ENCODE measurements at regions not wholly inside any gene's neighbourhood (a gene's known extent, or its start where the extent isn't known, plus 50 kb on each side); places are given as distances from the start of the nearest gene placed in this dataset.

DNA sequence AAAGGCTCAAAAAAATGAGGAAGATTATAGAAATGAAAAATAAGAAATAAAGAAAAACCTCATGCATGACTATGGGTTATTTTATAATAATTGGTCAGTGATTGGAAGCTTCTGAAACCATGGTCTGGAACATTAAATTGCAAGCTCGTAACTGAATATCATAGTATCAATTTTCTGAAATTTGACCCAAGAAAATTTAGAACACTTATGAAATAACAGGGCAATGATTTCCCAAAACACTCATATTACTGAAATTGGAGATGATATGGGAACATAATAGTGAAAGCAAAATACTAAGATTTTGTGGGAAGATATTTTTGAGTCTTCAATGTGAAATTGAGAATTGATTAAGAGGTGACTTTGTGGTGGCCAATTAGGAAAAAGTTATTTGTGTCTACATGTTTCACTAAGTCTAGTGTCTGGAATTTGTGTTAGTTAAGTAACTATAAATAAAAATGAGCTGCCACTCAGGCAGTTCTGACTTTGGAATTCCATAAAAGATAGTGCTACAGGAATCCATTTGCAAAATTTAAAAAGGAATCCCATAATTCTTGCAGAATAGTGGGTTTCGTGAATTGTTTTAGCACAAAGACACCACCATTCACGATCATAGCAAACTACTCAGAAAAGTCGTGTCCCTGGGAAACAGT lies 603.0 kb downstream of the LMO7 start:
- no peak overlapping the region for H3K27ac ChIP-seq (replicated peaks)
- no peaks in the 10 kb centered on the region for H3K27me3 ChIP-seq (ENCODE audit: insufficient read depth, poor library complexity, severe bottlenecking)
- no peak for DNase-seq (ENCODE audit: low read depth in 1 of 2, low spot score in 1 of 2)
- TF ChIP-seq SPI1 (IDR thresholded peaks at IDR 0.05; ENCODE audit: borderline replicate concordance, low read depth) (no peak), POLR2AphosphoS5 (IDR thresholded peaks at IDR 0.05; ENCODE audit: low read depth) (no peak), GABPA (IDR thresholded peaks at IDR 0.05; ENCODE audit: low read depth) (no peak)
- TF ChIP-seq, protein P1, sequence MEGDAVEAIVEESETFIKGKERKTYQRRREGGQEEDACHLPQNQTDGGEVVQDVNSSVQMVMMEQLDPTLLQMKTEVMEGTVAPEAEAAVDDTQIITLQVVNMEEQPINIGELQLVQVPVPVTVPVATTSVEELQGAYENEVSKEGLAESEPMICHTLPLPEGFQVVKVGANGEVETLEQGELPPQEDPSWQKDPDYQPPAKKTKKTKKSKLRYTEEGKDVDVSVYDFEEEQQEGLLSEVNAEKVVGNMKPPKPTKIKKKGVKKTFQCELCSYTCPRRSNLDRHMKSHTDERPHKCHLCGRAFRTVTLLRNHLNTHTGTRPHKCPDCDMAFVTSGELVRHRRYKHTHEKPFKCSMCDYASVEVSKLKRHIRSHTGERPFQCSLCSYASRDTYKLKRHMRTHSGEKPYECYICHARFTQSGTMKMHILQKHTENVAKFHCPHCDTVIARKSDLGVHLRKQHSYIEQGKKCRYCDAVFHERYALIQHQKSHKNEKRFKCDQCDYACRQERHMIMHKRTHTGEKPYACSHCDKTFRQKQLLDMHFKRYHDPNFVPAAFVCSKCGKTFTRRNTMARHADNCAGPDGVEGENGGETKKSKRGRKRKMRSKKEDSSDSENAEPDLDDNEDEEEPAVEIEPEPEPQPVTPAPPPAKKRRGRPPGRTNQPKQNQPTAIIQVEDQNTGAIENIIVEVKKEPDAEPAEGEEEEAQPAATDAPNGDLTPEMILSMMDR (IDR thresholded peaks at IDR 0.05; ENCODE audit: insufficient read depth, low read length): no peak
- TF ChIP-seq, protein P2, sequence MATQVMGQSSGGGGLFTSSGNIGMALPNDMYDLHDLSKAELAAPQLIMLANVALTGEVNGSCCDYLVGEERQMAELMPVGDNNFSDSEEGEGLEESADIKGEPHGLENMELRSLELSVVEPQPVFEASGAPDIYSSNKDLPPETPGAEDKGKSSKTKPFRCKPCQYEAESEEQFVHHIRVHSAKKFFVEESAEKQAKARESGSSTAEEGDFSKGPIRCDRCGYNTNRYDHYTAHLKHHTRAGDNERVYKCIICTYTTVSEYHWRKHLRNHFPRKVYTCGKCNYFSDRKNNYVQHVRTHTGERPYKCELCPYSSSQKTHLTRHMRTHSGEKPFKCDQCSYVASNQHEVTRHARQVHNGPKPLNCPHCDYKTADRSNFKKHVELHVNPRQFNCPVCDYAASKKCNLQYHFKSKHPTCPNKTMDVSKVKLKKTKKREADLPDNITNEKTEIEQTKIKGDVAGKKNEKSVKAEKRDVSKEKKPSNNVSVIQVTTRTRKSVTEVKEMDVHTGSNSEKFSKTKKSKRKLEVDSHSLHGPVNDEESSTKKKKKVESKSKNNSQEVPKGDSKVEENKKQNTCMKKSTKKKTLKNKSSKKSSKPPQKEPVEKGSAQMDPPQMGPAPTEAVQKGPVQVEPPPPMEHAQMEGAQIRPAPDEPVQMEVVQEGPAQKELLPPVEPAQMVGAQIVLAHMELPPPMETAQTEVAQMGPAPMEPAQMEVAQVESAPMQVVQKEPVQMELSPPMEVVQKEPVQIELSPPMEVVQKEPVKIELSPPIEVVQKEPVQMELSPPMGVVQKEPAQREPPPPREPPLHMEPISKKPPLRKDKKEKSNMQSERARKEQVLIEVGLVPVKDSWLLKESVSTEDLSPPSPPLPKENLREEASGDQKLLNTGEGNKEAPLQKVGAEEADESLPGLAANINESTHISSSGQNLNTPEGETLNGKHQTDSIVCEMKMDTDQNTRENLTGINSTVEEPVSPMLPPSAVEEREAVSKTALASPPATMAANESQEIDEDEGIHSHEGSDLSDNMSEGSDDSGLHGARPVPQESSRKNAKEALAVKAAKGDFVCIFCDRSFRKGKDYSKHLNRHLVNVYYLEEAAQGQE (IDR thresholded peaks at IDR 0.05; ENCODE audit: insufficient replicate concordance, low read depth): no peak
- H3K4me3 ChIP-seq (replicated peaks; ENCODE audit: insufficient read depth, low read length): no peak overlapping the region

DNA sequence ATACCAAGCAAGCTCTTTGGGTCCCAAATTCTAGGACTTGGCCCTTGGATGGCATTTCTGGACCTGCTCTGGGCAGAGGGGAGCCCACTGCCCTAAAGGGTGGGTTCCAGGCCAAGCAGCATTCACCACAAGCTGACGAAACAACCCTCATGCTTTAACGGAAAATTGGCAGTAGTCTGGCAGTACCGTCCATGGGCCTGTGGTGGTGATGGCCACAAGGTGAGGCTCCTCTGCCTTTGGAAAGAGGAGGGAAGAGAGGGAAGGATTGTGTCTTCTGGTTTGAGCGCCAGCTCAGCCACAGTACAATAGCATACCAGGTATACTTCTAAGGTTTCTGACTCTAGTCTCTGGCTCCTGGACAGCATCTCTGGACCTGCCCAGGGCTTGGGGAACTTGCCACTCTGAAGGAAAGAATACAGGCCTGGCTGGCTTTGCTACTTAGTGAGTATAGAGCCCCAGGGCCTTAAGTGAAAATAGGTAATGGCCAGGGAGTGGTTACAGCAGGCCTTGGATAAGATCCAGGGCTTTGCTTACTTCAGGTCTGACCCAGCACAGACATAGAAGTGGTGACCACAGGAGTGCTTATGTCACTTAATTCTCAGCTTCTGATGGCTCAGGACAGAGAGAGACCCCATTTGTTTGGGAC lies 595.5 kb downstream of the LMO7 start:
- Histone ChIP-seq H3K4me3 (replicated peaks; ENCODE audit: insufficient read depth, low read length) (no peak overlapping the region), H3K27me3 (ENCODE audit: insufficient read depth, poor library complexity, severe bottlenecking) (no peaks in the 10 kb centered on the region), H3K27ac (replicated peaks) (no peak overlapping the region)
- DNase-seq (ENCODE audit: low read depth in 1 of 2, low spot score in 1 of 2): no peak
- no peak for TF ChIP-seq GABPA (IDR thresholded peaks at IDR 0.05; ENCODE audit: low read depth)
- TF ChIP-seq POLR2AphosphoS5 (IDR thresholded peaks at IDR 0.05; ENCODE audit: low read depth): no peak
- no peak for TF ChIP-seq SPI1 (IDR thresholded peaks at IDR 0.05; ENCODE audit: borderline replicate concordance, low read depth)
- TF ChIP-seq, protein P1 (IDR thresholded peaks at IDR 0.05; ENCODE audit: insufficient read depth, low read length): no peak
- TF ChIP-seq, protein P2 (IDR thresholded peaks at IDR 0.05; ENCODE audit: insufficient replicate concordance, low read depth): no peak

DNA sequence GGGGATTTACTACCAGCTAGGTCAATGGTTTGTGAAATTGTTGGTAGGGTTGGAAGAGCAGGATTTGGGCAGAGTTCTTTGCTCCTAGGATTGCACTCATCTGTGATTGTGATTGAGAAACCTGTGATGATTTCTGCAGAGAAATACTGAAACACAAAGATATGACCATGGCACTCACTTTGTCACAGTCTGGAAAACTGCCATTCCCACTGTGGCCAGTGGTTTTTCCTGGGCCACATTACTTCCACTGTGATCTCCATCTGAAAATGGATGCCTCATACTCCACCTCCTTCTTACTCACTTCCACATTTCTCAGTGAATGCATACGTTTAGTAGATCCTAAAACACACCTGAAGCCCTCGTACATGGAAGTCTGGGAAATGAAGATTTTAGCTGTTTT lies 593.2 kb downstream of the LMO7 start:
- H3K4me3 ChIP-seq (replicated peaks; ENCODE audit: insufficient read depth, low read length): no peak overlapping the region
- no peak overlapping the region for H3K27ac ChIP-seq (replicated peaks)
- TF ChIP-seq SPI1 (IDR thresholded peaks at IDR 0.05; ENCODE audit: borderline replicate concordance, low read depth) (no peak), POLR2AphosphoS5 (IDR thresholded peaks at IDR 0.05; ENCODE audit: low read depth) (no peak), GABPA (IDR thresholded peaks at IDR 0.05; ENCODE audit: low read depth) (no peak)
- TF ChIP-seq, protein P1 (IDR thresholded peaks at IDR 0.05; ENCODE audit: insufficient read depth, low read length): no peak
- TF ChIP-seq, protein P2 (IDR thresholded peaks at IDR 0.05; ENCODE audit: insufficient replicate concordance, low read depth): no peak
- H3K27me3 ChIP-seq (ENCODE audit: insufficient read depth, poor library complexity, severe bottlenecking): no peaks in the 10 kb centered on the region
- DNase-seq (ENCODE audit: low read depth in 1 of 2, low spot score in 1 of 2): no peak
